Suppressor macrophage treated with lipopolysaccharide for 1 hour (primary cell): ENCODE measurements at regions not wholly inside any gene's neighbourhood (a gene's known extent, or its start where the extent isn't known, plus 50 kb on each side); places are given as distances from the start of the nearest gene placed in this dataset.
A peak's percentile ranks its signal among the peaks of the same experiment; 100 is the strongest.
"Not testable (repeated sequence)": the region's sequence is repeated elsewhere in the genome, so short reads cannot be mapped to it uniquely, and the experiment has no call there.

Source experiments
- DNase-seq, 3 donors: peaks; one replicate each; pipeline ENCODE4 v3.0.0-alpha.2; 2020 to 2022

- DNase-seq: no peak
Observed at GRCh38 chr5:53369681-53370080, 110.7 kb upstream of the FST start.

GRCh38 chr5:53373451-53374158 lies 106.8 kb upstream of the FST start:
- no peak for DNase-seq

GRCh38 chr5:53376853-53377252 lies 103.6 kb upstream of the FST start:
- no peak for DNase-seq

- no peak for DNase-seq
Observed at GRCh38 chr5:53378190-53378589, 102.2 kb upstream of the FST start.

- no peak for DNase-seq
Observed at GRCh38 chr5:53378590-53379247, 101.7 kb upstream of the FST start.

- no peak for DNase-seq
Observed at GRCh38 chr5:53386341-53386740, 94.1 kb upstream of the FST start.

- DNase-seq: no peak
Observed at GRCh38 chr5:53389093-53389492, 91.3 kb upstream of the FST start.

GRCh38 chr5:53392073-53392472 lies 88.4 kb upstream of the FST start:
- DNase-seq: no peak

- no peak for DNase-seq
Observed at GRCh38 chr5:53394808-53395207, 85.6 kb upstream of the FST start.

- no peak for DNase-seq
Observed at GRCh38 chr5:53397141-53397757, 83.2 kb upstream of the FST start.

GRCh38 chr5:53397845-53398244 lies 82.6 kb upstream of the FST start:
- peak in 1 of 3 donors; percentile 1 for DNase-seq

GRCh38 chr5:53399926-53400697 lies 80.3 kb upstream of the FST start:
- DNase-seq: no peak

GRCh38 chr5:53403291-53403690 lies 77.1 kb upstream of the FST start:
- DNase-seq: no peak

- DNase-seq: no peak
Observed at GRCh38 chr5:53403758-53404157, 76.7 kb upstream of the FST start.

- DNase-seq: no peak
Observed at GRCh38 chr5:53405396-53405795, 75.0 kb upstream of the FST start.

- DNase-seq: peak in 1 of 3 donors; percentile 15
Observed at GRCh38 chr5:53406630-53407316, 73.7 kb upstream of the FST start.

GRCh38 chr5:53407373-53407772 lies 73.1 kb upstream of the FST start:
- no peak for DNase-seq

GRCh38 chr5:53411388-53411787 lies 69.0 kb upstream of the FST start:
- DNase-seq: no peak

- DNase-seq: not testable (repeated sequence)
Observed at GRCh38 chr5:53412499-53412898, 67.9 kb upstream of the FST start.

- peak; percentile 5 to 44 (median 16) for DNase-seq
Observed at GRCh38 chr5:53416144-53416738, 64.2 kb upstream of the FST start.

GRCh38 chr5:53418409-53418808 lies 62.0 kb upstream of the FST start:
- DNase-seq: no peak
